ENCODE measurements at regions not wholly inside any gene's neighbourhood (a gene's known extent, or its start where the extent isn't known, plus 50 kb on each side); places are given as distances from the start of the nearest gene placed in this dataset.

DNA sequence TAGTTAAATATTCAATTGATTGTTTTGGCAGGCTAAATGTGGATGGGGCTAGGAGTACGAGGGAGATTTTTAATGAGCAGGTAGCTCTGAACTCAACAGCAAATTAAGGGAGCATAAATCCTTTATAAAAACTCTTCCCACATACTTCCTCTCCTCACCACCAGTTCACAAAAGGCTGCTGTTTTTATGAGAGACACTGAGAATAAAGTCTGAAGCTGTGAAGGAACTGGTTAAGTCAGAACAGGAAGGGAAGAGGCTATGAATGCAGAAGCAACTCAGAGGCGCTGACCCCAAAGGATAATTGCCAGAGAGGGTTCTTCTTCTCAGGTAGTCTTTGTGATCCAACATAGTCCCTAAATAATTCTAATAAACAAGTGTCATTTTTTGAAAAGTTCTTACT lies 406.1 kb downstream of the GPM6A start:
- TF ChIP-seq, protein P1, sequence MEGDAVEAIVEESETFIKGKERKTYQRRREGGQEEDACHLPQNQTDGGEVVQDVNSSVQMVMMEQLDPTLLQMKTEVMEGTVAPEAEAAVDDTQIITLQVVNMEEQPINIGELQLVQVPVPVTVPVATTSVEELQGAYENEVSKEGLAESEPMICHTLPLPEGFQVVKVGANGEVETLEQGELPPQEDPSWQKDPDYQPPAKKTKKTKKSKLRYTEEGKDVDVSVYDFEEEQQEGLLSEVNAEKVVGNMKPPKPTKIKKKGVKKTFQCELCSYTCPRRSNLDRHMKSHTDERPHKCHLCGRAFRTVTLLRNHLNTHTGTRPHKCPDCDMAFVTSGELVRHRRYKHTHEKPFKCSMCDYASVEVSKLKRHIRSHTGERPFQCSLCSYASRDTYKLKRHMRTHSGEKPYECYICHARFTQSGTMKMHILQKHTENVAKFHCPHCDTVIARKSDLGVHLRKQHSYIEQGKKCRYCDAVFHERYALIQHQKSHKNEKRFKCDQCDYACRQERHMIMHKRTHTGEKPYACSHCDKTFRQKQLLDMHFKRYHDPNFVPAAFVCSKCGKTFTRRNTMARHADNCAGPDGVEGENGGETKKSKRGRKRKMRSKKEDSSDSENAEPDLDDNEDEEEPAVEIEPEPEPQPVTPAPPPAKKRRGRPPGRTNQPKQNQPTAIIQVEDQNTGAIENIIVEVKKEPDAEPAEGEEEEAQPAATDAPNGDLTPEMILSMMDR (IDR thresholded peaks at IDR 0.05) = no peak
- no peak for TF ChIP-seq ZFX (IDR thresholded peaks at IDR 0.05; ENCODE audit: borderline replicate concordance)

Measured in 22Rv1 (cell line).